ENCODE measurements at regions not wholly inside any gene's neighbourhood (a gene's known extent, or its start where the extent isn't known, plus 50 kb on each side); places are given as distances from the start of the nearest gene placed in this dataset.
A peak's percentile ranks its signal among the peaks of the same experiment; 100 is the strongest.

DNA sequence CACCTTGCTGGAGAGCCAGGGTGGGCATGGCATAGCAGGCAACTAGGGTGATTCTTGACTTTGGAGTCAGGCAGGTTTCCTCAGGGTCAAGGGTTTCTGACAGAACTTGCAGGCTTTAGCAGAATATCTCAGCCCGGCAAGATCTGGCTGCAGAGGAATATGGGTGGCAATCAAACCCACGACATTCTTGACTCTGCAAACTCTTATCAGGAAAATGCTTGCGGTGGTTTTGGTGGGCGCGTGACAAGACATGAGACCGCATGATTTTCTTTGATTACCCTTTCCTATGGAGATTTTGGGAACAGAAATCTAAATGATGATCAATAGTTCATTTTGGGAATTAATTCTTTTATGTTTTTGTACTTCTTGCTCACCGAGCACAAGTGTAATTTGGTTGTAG, 449.5 kb downstream of the VRK1 start:
- no peaks in the 10 kb centered on the region for H3K36me3 ChIP-seq
- H3K27ac ChIP-seq: no peak overlapping the region
- no peaks in the 10 kb centered on the region for H3K9me3 ChIP-seq (ENCODE audit: severe bottlenecking)
- TF ChIP-seq CTCF (IDR thresholded peaks at IDR 0.05; ENCODE audit: low read depth, low read length): no peak
- H3K4me3 ChIP-seq (ENCODE audit: low read depth, low read length): no peak overlapping the region
- no peak for DNase-seq
- peaks cover 80% of the 10 kb centered on the region for H3K27me3 ChIP-seq (ENCODE audit: insufficient read depth, low read depth, severe bottlenecking)

DNA sequence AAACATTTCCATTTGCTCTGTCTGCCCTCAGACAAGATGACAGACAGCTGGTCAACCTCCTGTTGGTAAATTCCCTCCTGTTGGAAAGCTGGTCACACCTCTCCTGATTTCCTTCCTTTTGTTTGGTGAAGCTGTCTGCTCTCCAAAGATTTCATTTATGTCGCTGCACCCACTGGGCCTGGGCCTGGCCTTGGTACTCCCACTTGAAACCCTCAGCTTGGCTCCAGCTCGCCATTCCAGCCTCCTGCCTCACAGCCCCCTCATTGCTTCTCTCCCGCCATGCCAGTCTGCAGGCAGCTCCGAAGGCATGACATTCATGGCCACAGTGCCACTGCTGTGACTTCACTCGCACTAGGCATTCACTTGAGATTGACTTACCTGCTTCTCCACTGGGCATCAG, 451.8 kb downstream of the VRK1 start:
- TF ChIP-seq CTCF (IDR thresholded peaks at IDR 0.05; ENCODE audit: low read depth, low read length): no peak

GRCh38 chr14:97250931-97251330, 453.7 kb downstream of the VRK1 start:
- no peaks in the 10 kb centered on the region for H3K9me3 ChIP-seq (ENCODE audit: severe bottlenecking)
- H3K4me3 ChIP-seq (ENCODE audit: low read depth, low read length): no peak overlapping the region
- no peak overlapping the region for H3K27ac ChIP-seq
- H3K27me3 ChIP-seq (ENCODE audit: insufficient read depth, low read depth, severe bottlenecking): peaks cover 77% of the 10 kb centered on the region
- DNase-seq: no peak
- no peak for TF ChIP-seq CTCF (IDR thresholded peaks at IDR 0.05; ENCODE audit: low read depth, low read length)
- no peaks in the 10 kb centered on the region for H3K36me3 ChIP-seq

More for the DNA sequence above, 451.8 kb downstream of the VRK1 start:
- H3K4me3 ChIP-seq (ENCODE audit: low read depth, low read length): no peak overlapping the region
- no peak for DNase-seq
- no peak overlapping the region for H3K27ac ChIP-seq
- H3K9me3 ChIP-seq (ENCODE audit: severe bottlenecking): no peaks in the 10 kb centered on the region
- H3K27me3 ChIP-seq (ENCODE audit: insufficient read depth, low read depth, severe bottlenecking): peaks cover 79% of the 10 kb centered on the region
- H3K36me3 ChIP-seq: no peaks in the 10 kb centered on the region

- Histone ChIP-seq H3K27ac (no peak overlapping the region), H3K9me3 (ENCODE audit: severe bottlenecking) (no peaks in the 10 kb centered on the region), H3K27me3 (ENCODE audit: insufficient read depth, low read depth, severe bottlenecking) (peaks cover 72% of the 10 kb centered on the region), H3K36me3 (no peaks in the 10 kb centered on the region), H3K4me3 (ENCODE audit: low read depth, low read length) (no peak overlapping the region)
- peak; percentile 14 for DNase-seq
- TF ChIP-seq CTCF (IDR thresholded peaks at IDR 0.05; ENCODE audit: low read depth, low read length): 0 out of 2 replicates have a peak, but pooled peaks have one; percentile 11
Observed at GRCh38 chr14:97251491-97252155, 454.4 kb downstream of the VRK1 start.

GRCh38 chr14:97253756-97254155, 456.6 kb downstream of the VRK1 start:
- no peak for TF ChIP-seq CTCF (IDR thresholded peaks at IDR 0.05; ENCODE audit: low read depth, low read length)
- H3K27ac ChIP-seq: no peak overlapping the region
- no peak overlapping the region for H3K4me3 ChIP-seq (ENCODE audit: low read depth, low read length)
- H3K36me3 ChIP-seq: no peaks in the 10 kb centered on the region
- peaks cover 59% of the 10 kb centered on the region for H3K27me3 ChIP-seq (ENCODE audit: insufficient read depth, low read depth, severe bottlenecking)
- no peaks in the 10 kb centered on the region for H3K9me3 ChIP-seq (ENCODE audit: severe bottlenecking)
- no peak for DNase-seq

- Histone ChIP-seq H3K27me3 (ENCODE audit: insufficient read depth, low read depth, severe bottlenecking) (peaks cover 35% of the 10 kb centered on the region), H3K27ac (no peak overlapping the region), H3K4me3 (ENCODE audit: low read depth, low read length) (no peak overlapping the region), H3K36me3 (no peaks in the 10 kb centered on the region), H3K9me3 (ENCODE audit: severe bottlenecking) (no peaks in the 10 kb centered on the region)
- no peak for DNase-seq
- TF ChIP-seq CTCF (IDR thresholded peaks at IDR 0.05; ENCODE audit: low read depth, low read length): no peak
Observed at GRCh38 chr14:97262336-97262735, 465.2 kb downstream of the VRK1 start.
